D721Med (cell line): ENCODE measurements at regions not wholly inside any gene's neighbourhood (a gene's known extent, or its start where the extent isn't known, plus 50 kb on each side); places are given as distances from the start of the nearest gene placed in this dataset.

ENCODE experiments used
- DNase-seq: peaks from one replicate; pipeline ENCODE4 v3.0.0; 2011; ENCODE audit warnings: low spot score; ENCODE audit not compliant: insufficient read length
- FAIRE-seq: peaks from 2 replicates; lab custom pipeline; 2011; peaks lifted over from hg19 to GRCh38; lab: Jason Lieb, UNC
- TF ChIP-seq, protein P1 (sequence below): IDR thresholded peaks from 2 replicates; pipeline ENCODE4 v1.5.1; 2012; ENCODE audit warnings: mild to moderate bottlenecking, control low read depth; ENCODE audit not compliant: insufficient read depth; ENCODE audit errors: missing control alignments

DNA sequence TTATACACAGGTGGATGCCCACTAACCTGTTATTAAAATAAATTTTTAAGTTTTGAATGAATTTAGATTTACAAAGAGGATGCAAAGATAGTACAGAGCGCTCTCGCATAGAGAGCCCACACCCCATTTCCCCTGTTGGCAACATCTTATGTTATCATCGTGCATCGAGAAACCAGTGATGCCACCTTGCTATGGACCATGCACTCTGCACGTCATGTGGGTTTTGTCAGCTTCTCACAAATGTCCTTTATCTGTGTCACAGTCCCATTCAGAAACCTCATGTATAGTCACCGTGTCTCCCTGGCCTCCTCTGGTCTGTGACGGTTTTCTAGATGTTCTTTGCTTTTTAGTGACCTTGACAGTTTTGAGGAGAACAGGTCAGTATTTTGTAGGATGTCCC, 60.0 kb downstream of the ING1 start:
- DNase-seq, result no peak
- TF ChIP-seq, protein P1, sequence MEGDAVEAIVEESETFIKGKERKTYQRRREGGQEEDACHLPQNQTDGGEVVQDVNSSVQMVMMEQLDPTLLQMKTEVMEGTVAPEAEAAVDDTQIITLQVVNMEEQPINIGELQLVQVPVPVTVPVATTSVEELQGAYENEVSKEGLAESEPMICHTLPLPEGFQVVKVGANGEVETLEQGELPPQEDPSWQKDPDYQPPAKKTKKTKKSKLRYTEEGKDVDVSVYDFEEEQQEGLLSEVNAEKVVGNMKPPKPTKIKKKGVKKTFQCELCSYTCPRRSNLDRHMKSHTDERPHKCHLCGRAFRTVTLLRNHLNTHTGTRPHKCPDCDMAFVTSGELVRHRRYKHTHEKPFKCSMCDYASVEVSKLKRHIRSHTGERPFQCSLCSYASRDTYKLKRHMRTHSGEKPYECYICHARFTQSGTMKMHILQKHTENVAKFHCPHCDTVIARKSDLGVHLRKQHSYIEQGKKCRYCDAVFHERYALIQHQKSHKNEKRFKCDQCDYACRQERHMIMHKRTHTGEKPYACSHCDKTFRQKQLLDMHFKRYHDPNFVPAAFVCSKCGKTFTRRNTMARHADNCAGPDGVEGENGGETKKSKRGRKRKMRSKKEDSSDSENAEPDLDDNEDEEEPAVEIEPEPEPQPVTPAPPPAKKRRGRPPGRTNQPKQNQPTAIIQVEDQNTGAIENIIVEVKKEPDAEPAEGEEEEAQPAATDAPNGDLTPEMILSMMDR, result no peak
- no peak for FAIRE-seq

DNA sequence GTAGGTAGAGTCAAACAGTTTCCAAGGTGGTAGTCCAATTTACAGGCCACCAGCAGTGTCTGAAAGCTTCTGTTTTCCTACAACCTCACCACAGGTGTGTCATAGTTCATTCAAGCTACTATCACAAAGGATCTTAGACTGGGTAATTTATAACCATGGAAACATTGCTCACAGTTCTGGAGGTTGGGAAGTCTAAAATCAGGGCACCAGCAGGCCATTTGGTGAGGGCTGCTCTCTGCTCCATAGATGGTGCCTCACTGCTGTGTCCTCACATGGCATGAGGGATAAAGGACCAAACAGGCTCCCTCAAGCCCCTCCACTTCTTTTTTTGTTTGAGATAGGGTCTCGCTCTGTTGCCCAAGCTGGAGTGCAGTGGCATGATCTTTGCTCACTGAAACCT, 60.6 kb downstream of the ING1 start:
- TF ChIP-seq, protein P1, result no peak
- DNase-seq (no peak), FAIRE-seq (no peak)

DNA sequence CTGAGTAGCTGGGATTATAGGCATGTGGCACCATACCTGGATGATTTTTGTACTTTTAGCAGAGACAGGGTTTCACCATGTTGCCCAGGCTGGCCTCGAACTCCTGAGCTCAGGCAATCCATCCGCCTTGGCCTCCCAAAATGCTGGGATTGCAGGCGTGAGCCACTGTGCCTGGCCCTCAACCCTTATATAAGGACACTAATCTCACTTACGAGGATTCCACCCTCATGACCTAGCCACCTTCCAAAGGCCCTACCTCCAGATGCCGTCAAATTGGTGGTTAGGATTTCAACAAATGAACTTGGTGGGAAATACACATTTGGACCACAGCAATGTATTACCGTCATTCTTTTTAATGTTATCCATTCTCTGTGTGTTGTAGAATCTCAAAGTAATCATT, 61.0 kb downstream of the ING1 start:
- no peak for FAIRE-seq
- TF ChIP-seq, protein P1, result no peak
- no peak for DNase-seq

DNA sequence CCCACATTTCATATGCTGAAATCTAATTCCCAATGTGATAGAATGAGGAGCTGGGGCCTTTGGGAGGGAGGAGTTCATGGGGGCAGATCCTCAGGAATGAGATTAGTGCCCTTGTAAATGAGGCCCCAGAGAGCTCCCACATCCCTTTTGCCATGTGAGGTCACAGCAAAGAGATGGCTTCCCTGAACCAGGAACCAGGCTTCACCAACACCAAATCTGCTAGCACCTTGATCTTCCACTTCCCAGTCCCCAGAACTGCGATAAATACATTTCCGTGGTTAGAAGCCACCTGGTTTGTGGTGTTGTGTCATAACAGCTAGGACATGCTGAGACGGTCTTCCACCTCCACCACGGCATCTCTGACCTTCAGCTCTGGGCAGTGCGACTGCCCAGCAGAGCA, 62.1 kb downstream of the ING1 start:
- TF ChIP-seq, protein P1, result no peak
- no peak for DNase-seq
- no peak for FAIRE-seq

DNA sequence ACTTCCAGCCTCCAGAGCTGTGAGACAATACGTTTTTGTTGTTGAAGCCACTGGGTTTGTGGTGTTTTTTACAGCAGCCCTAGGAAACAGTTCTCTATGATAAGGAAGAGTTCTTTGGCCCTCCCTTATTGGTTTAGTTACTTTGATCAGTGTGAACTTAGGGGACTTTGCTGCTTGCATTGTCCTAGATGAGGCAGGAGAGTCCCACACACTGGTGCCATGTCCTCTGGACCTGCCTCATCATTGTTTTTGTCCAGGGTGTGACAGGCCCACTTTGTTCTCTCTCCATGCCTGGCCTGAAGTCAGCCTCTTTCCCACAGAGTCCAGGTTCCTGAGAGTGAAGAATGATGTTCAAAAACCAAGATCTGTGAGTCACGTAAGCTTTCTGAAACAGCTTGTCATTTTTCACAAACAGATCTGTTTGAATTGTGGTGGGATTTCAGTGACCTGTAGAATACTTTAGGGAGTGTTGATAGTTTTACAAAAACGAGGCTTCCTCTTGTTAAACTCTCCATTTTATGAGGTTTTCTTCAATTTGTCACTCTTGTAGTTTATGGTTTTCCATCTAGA, 63.8 kb downstream of the ING1 start:
- TF ChIP-seq, protein P1, result no peak
- no peak for FAIRE-seq
- no peak for DNase-seq

DNA sequence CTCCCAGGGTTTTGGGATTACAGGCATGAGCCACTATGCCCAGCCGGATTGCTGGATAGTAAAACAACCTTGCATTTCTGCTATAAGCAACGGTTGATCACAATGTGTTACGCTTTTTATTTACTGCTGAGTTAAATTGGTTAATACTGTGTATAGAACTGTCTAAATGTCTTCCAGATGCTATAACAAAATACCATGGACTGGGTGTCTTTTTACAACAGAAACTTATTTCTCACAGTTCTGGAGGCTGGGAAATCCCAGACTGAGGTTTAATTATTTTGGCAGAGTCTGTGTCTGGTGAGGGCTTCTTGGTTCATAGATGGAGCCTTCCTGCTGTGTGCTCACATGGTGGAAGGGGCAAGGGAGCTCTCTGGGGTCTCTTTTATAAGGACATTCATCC, 65.5 kb downstream of the ING1 start:
- no peak for FAIRE-seq

DNA sequence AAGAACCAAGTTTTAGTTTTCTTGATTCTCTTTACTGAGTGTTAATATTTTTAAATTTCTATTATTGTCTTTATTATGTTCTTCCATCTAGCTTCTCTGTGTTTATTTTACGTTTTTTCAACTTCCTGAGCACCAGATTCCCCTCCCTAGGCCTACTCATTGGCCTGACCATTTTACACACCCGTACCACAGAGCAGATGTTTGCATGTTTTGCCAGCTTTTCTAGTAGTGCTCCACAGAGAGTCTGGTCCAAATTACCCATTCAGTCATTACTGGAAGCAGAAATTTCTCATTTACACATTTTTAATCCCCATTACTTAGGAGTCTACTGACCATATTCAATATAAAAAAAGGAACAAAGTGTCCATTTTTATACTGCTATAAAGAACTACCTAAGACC, 66.9 kb downstream of the ING1 start:
- DNase-seq, result no peak
- no peak for FAIRE-seq
- TF ChIP-seq, protein P1, result no peak

More for the DNA sequence above, 65.5 kb downstream of the ING1 start:
- TF ChIP-seq, protein P1, result no peak
- DNase-seq, result no peak
